Esophagus muscularis mucosa (tissue), 4 donors: ENCODE measurements at regions not wholly inside any gene's neighbourhood (a gene's known extent, or its start where the extent isn't known, plus 50 kb on each side); places are given as distances from the start of the nearest gene placed in this dataset.
A peak's percentile ranks its signal among the peaks of the same experiment; 100 is the strongest.

Experiments used
- DNase-seq: peaks from one replicate; pipeline ENCODE4 v3.0.0-alpha.2; 2017; ENCODE audit errors: extremely low spot score
- H3K27ac ChIP-seq, 4 donors: fragments of 200-600 bp; sonication (generic); replicated peaks in 1 of 4; 1 replicate in 3 of 4; 2 replicates in 1 of 4; pipeline ENCODE4 v1.5.1; 2016 to 2019; ENCODE audit warnings: mild to moderate bottlenecking in 1 of 4
- H3K27me3 ChIP-seq, 4 donors: fragments of 200-600 bp; sonication (generic); one replicate each; pipeline versions ENCODE4 v1.5.1 to v1.6.0; 2016 to 2019
- H3K36me3 ChIP-seq, 4 donors: fragments of 200-600 bp; sonication (generic); one replicate each; pipeline ENCODE4 v1.5.1; 2016 to 2019
- H3K4me1 ChIP-seq, 4 donors: fragments of 200-600 bp; sonication (generic); one replicate each; pipeline ENCODE4 v1.5.1; 2016 to 2019
- H3K4me3 ChIP-seq, 4 donors: fragments of 200-600 bp; sonication (generic); 1 replicate in 2 of 4; 2 replicates in 2 of 4; pipeline ENCODE4 v1.5.1; 2016 to 2019; ENCODE audit warnings: mild to moderate bottlenecking in 4 of 4, moderate library complexity in 1 of 4
- H3K9me3 ChIP-seq, 4 donors: fragments of 200-600 bp; sonication (generic); 1 replicate in 3 of 4; 2 replicates in 1 of 4; pipeline ENCODE4 v1.5.1; 2016 to 2019
- EP300 ChIP-seq: sonication (generic); formaldehyde crosslinking; IDR thresholded peaks from one replicate; pipeline ENCODE4 v1.6.1; 2017; ENCODE audit warnings: antibody characterized with exemption
- POLR2A ChIP-seq: fragments of 450-650 bp; IDR thresholded peaks from one replicate; pipeline ENCODE4 v1.6.1; 2017; ENCODE audit warnings: antibody characterized with exemption, moderate library complexity, mild to moderate bottlenecking, low read depth
- POLR2AphosphoS5 ChIP-seq, 2 donors: sonication (generic); formaldehyde crosslinking; IDR thresholded peaks; one replicate each; pipeline ENCODE4 v1.6.1; 2017; ENCODE audit warnings: antibody characterized with exemption in 2 of 2
- WGBS: methylation state at CpG from one replicate; pipeline ENCODE4 v1.1.5; 2018; 5-methylcytosine and 5-hydroxymethylcytosine counted together
- intact Hi-C: fragments of 100-400 bp; cut with DNase I; formaldehyde crosslinking; loops from one replicate; pipeline ENCODE4 v1.15.1; 2023
- TF ChIP-seq, protein P1 (sequence below), 3 experiments: fragments of 200-600 bp in 2 of 3; fragments of 450-650 bp in 1 of 3; sonication (generic) in 2 of 3; IDR thresholded peaks; one replicate each; pipeline ENCODE4 v1.5.1; 2017 to 2019; ENCODE audit warnings: antibody characterized with exemption in 3 of 3, mild to moderate bottlenecking in 2 of 3, moderate library complexity in 1 of 3

DNA sequence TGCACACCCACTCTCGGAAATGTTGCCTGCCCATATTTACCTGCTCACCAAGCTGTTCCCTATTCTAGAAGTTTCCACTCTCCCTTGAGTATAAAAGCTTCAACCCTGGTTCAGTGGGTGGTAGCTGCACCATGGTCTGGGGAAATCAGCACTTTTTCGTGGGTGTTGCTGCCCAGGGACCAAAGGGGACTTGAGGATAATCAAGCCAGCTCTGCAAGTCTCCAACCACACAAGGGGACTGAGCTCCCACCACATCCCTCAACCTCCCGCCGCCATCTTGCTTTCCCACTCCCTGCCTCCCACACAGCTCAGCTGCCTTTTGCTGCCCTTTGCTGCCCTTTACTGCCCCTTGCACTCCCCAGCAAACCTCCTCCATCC, 210.0 kb downstream of the AUH start:
- H3K27ac ChIP-seq: no peak overlapping the region
- intact Hi-C loops: no loop called here
- no peak for TF ChIP-seq EP300
- TF ChIP-seq, protein P1, sequence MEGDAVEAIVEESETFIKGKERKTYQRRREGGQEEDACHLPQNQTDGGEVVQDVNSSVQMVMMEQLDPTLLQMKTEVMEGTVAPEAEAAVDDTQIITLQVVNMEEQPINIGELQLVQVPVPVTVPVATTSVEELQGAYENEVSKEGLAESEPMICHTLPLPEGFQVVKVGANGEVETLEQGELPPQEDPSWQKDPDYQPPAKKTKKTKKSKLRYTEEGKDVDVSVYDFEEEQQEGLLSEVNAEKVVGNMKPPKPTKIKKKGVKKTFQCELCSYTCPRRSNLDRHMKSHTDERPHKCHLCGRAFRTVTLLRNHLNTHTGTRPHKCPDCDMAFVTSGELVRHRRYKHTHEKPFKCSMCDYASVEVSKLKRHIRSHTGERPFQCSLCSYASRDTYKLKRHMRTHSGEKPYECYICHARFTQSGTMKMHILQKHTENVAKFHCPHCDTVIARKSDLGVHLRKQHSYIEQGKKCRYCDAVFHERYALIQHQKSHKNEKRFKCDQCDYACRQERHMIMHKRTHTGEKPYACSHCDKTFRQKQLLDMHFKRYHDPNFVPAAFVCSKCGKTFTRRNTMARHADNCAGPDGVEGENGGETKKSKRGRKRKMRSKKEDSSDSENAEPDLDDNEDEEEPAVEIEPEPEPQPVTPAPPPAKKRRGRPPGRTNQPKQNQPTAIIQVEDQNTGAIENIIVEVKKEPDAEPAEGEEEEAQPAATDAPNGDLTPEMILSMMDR (IDR thresholded peaks at IDR 0.05): no peak

DNA sequence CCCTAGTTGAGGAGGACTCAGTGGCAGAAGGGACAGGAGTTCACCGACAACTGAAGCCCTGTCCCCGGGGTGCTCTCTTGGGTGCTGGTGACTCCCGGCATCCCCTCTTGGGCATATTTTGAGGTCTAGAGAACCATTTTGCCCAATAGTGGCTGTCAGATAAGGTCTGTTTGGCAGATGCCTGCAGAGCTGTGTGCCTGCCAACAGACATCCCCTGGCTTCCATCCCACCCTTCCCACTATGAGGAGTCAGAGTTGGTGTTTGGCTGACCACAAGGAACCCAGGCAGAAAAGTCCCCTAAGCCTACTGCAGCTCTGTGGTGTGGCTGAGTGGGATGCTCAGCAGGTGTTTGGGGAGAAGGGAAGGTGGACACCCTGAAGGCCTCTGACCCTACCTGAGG, 207.0 kb downstream of the AUH start:
- Histone ChIP-seq H3K9me3 (no peaks in the 10 kb centered on the region), H3K4me1 (peaks cover 0 to 4% (median 2%) of the 10 kb centered on the region in 4 donors), H3K27ac (no peak overlapping the region), H3K36me3 (no peaks in the 10 kb centered on the region), H3K27me3 (no peaks in the 10 kb centered on the region), H3K4me3 (no peak overlapping the region)
- no peak for TF ChIP-seq POLR2A
- TF ChIP-seq, protein P1 (IDR thresholded peaks at IDR 0.05): no peak
- TF ChIP-seq EP300: no peak
- no peak for TF ChIP-seq POLR2AphosphoS5 (IDR thresholded peaks at IDR 0.05)
- WGBS: 96% methylated on average over 3 of the region's 3 CpGs
- no peak for DNase-seq
- intact Hi-C loops: no loop called here

More for the DNA sequence above, 210.0 kb downstream of the AUH start:
- Histone ChIP-seq H3K36me3 (no peaks in the 10 kb centered on the region), H3K9me3 (no peaks in the 10 kb centered on the region), H3K27me3 (no peaks in the 10 kb centered on the region), H3K4me1 (no peaks in the 10 kb centered on the region), H3K4me3 (no peak overlapping the region)
- DNase-seq: no peak
- 82% methylated on average over 4 of the region's 4 CpGs for WGBS

DNA sequence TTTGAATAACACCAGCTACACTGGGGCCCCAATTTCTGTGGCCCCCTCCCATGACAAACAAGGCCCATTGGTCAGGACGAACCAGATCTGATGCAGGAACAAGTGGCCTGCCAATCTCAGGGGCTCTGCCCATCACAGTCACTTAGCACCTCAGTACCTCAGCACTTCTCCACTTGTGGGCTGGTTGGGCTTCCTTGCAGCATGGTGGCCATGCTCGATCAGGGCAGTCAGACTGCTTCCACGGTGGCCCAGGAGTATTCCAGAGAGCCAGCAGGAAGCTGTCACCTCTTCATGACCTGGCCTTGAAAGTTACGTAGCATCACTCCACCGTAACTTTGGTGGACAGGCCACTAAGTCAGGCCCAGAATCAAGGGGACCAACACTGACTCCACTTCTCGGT, 206.5 kb downstream of the AUH start:
- intact Hi-C loops: no loop called here
- TF ChIP-seq POLR2A: no peak
- no peak for TF ChIP-seq POLR2AphosphoS5 (IDR thresholded peaks at IDR 0.05)
- TF ChIP-seq EP300: no peak
- TF ChIP-seq, protein P1 (IDR thresholded peaks at IDR 0.05): no peak
- no peaks in the 10 kb centered on the region for H3K36me3 ChIP-seq
- H3K4me3 ChIP-seq: no peak overlapping the region
- H3K27ac ChIP-seq: no peak overlapping the region
- 94% methylated on average over 3 of the region's 6 CpGs for WGBS
- H3K4me1 ChIP-seq: peaks cover 0 to 9% (median 7%) of the 10 kb centered on the region in 4 donors
- no peaks in the 10 kb centered on the region for H3K9me3 ChIP-seq
- H3K27me3 ChIP-seq: no peaks in the 10 kb centered on the region
- no peak for DNase-seq

DNA sequence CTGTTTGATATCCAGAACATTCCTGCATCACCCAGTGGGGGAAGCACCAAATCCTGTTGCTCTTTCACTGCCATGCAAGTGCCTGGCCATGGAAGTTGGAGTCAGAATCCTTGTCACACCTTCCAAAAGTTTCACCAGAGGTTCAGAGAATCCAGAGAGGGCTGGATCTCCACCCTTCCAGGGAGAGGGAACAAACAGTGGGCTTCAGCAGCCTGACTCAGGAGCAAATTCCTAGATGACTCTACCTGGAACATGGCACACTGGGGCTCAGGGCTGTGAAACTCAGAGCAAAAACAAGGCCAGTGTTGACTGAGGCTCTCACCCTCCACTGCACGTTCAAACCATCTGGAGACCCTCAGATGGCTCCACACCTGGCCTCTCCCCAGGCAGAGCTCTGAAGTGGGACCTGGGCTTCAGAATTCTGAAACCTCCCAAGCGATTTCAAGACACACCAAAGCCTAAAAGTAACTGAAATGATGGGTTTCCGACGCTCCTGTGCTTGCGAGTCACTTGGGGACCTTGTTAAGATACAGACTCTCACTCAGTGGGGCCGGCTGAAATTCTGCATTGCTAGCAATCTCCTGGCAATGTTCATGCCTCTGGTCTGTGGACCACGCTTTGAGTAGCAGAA, 205.9 kb downstream of the AUH start:
- no peak overlapping the region for H3K4me3 ChIP-seq
- H3K36me3 ChIP-seq: no peaks in the 10 kb centered on the region
- H3K9me3 ChIP-seq: no peaks in the 10 kb centered on the region
- TF ChIP-seq EP300 (no peak), POLR2A (no peak), POLR2AphosphoS5 (IDR thresholded peaks at IDR 0.05) (no peak)
- TF ChIP-seq, protein P1 (IDR thresholded peaks at IDR 0.05): no peak
- H3K27ac ChIP-seq: no peak overlapping the region
- WGBS: 93% methylated on average over 7 of the region's 7 CpGs
- intact Hi-C loops: no loop called here
- DNase-seq: peak; percentile 39
- H3K4me1 ChIP-seq: peaks cover 0 to 11% (median 10%) of the 10 kb centered on the region in 4 donors
- no peaks in the 10 kb centered on the region for H3K27me3 ChIP-seq
